Neural cell (in vitro differentiated cells): ENCODE measurements at regions not wholly inside any gene's neighbourhood (a gene's known extent, or its start where the extent isn't known, plus 50 kb on each side); places are given as distances from the start of the nearest gene placed in this dataset.

Experiments
- H2AFZ ChIP-seq: fragments of 200-600, 300-800 bp; sonication (generic), shearing (Covaris generic); 2 replicates; pipeline ENCODE4 v1.6.0; 2014; ENCODE audit warnings: low read depth, mild to moderate bottlenecking, antibody characterized with exemption, low read length, moderate library complexity
- H3F3A ChIP-seq: fragments of 200-600 bp; shearing (Covaris generic); 2 replicates; pipeline ENCODE4 v1.6.1; 2016; ENCODE audit warnings: mild to moderate bottlenecking, moderate library complexity, mixed read lengths, antibody characterized with exemption, low read length; ENCODE audit not compliant: insufficient read depth, poor library complexity, severe bottlenecking
- H3K27ac ChIP-seq: fragments of 200-600, 300-800 bp; sonication (generic), shearing (Covaris generic); 2 replicates; pipeline ENCODE4 v1.5.1; 2014; ENCODE audit warnings: mild to moderate bottlenecking, low read length, moderate library complexity
- H3K27me3 ChIP-seq: fragments of 300-800, 200-600 bp; sonication (generic), shearing (Covaris generic); 2 replicates; pipeline ENCODE4 v1.6.0; 2014; ENCODE audit warnings: mild to moderate bottlenecking, low read depth, low read length, moderate library complexity; ENCODE audit not compliant: insufficient read depth
- H3K36me3 ChIP-seq: fragments of 300-800, 200-600 bp; sonication (generic), shearing (Covaris generic); 2 replicates; pipeline ENCODE4 v1.5.1; 2014; ENCODE audit warnings: mild to moderate bottlenecking, antibody characterized with exemption, low read length, moderate library complexity; ENCODE audit not compliant: insufficient read depth
- H3K4me2 ChIP-seq: fragments of 300-800, 200-600 bp; sonication (generic), shearing (Covaris generic); 2 replicates; pipeline ENCODE4 v1.6.0; 2014; ENCODE audit warnings: mild to moderate bottlenecking, low read length
- H3K4me3 ChIP-seq: fragments of 300-800, 200-600 bp; sonication (generic), shearing (Covaris generic); 2 replicates; pipeline ENCODE4 v1.5.1; 2014; ENCODE audit warnings: mild to moderate bottlenecking, low read length, moderate library complexity
- H3K79me2 ChIP-seq: fragments of 200-600 bp; shearing (Covaris generic); replicated peaks from 2 replicates; pipeline ENCODE4 v1.6.0; 2014; ENCODE audit warnings: mild to moderate bottlenecking, low read length, moderate library complexity; ENCODE audit not compliant: insufficient read depth
- H3K9ac ChIP-seq: fragments of 300-800, 200-600 bp; sonication (generic), shearing (Covaris generic); 2 replicates; pipeline ENCODE4 v1.6.1; 2016; ENCODE audit warnings: mild to moderate bottlenecking, low read length, mixed read lengths
- H3K9me2 ChIP-seq: fragments of 200-600 bp; shearing (Covaris generic); 2 replicates; pipeline ENCODE4 v1.6.1; 2016; ENCODE audit warnings: mild to moderate bottlenecking, low read length, mixed read lengths; ENCODE audit not compliant: insufficient read depth
- H3K9me3 ChIP-seq: fragments of 200-600, 300-800 bp; sonication (generic), shearing (Covaris generic); 2 replicates; pipeline ENCODE4 v1.6.1; 2016; ENCODE audit warnings: mild to moderate bottlenecking, mixed run types, low read length, moderate library complexity, mixed read lengths
- H4K20me1 ChIP-seq: fragments of 200-600 bp; shearing (Covaris generic); 2 replicates; pipeline ENCODE4 v1.6.1; 2016; ENCODE audit warnings: mild to moderate bottlenecking, mixed run types; ENCODE audit not compliant: insufficient read depth
- EP300 ChIP-seq: fragments of 450-650 bp; conservative IDR thresholded peaks from 2 replicates; pipeline ENCODE4 v1.6.1; 2014; ENCODE audit warnings: antibody characterized with exemption, mild to moderate bottlenecking, moderate library complexity; ENCODE audit not compliant: poor library complexity, severe bottlenecking
- MXI1 ChIP-seq: fragments of 450-650 bp; conservative IDR thresholded peaks from 2 replicates; pipeline ENCODE4 v1.6.1; 2014; ENCODE audit warnings: antibody characterized with exemption, mild to moderate bottlenecking; ENCODE audit not compliant: poor library complexity, severe bottlenecking
- RAD21 ChIP-seq: fragments of 450-650 bp; conservative IDR thresholded peaks from 2 replicates; pipeline ENCODE4 v1.6.1; 2014; ENCODE audit warnings: antibody characterized with exemption, mild to moderate bottlenecking, moderate library complexity
- SMC3 ChIP-seq: fragments of 450-650 bp; conservative IDR thresholded peaks from 2 replicates; pipeline ENCODE4 v1.6.1; 2014; ENCODE audit warnings: antibody characterized with exemption, mild to moderate bottlenecking, moderate library complexity; ENCODE audit not compliant: poor library complexity
- TAF1 ChIP-seq: IDR thresholded peaks from 2 replicates; pipeline ENCODE4 v1.6.1; 2012; ENCODE audit warnings: low read depth
- TF ChIP-seq, protein P1 (sequence below): fragments of 450-650 bp; IDR thresholded peaks from 2 replicates; pipeline ENCODE4 v1.5.1; 2014; ENCODE audit warnings: antibody characterized with exemption, mild to moderate bottlenecking, moderate library complexity; ENCODE audit not compliant: poor library complexity, severe bottlenecking
- TF ChIP-seq, protein P2 (sequence below): IDR thresholded peaks from 2 replicates; pipeline ENCODE4 v1.6.1; 2012; ENCODE audit warnings: borderline replicate concordance

- no peaks in the 10 kb centered on the region for H3K79me2 ChIP-seq
- H2AFZ ChIP-seq, result no peak overlapping the region
- H3K9me3 ChIP-seq, result no peaks in the 10 kb centered on the region
- H3K9me2 ChIP-seq, result no peaks in the 10 kb centered on the region
- no peak overlapping the region for H3K4me3 ChIP-seq
- H3K9ac ChIP-seq, result no peak overlapping the region
- no peak overlapping the region for H3K4me2 ChIP-seq
- H3K27me3 ChIP-seq, result no peaks in the 10 kb centered on the region
- H4K20me1 ChIP-seq, result no peaks in the 10 kb centered on the region
- H3K36me3 ChIP-seq, result no peaks in the 10 kb centered on the region
- H3F3A ChIP-seq, result no peaks in the 10 kb centered on the region
- H3K27ac ChIP-seq, result no peak overlapping the region
- TF ChIP-seq TAF1 (no peak), RAD21 (peak; percentile 54), SMC3 (peak; percentile 63), MXI1 (no peak)
- TF ChIP-seq, protein P1, sequence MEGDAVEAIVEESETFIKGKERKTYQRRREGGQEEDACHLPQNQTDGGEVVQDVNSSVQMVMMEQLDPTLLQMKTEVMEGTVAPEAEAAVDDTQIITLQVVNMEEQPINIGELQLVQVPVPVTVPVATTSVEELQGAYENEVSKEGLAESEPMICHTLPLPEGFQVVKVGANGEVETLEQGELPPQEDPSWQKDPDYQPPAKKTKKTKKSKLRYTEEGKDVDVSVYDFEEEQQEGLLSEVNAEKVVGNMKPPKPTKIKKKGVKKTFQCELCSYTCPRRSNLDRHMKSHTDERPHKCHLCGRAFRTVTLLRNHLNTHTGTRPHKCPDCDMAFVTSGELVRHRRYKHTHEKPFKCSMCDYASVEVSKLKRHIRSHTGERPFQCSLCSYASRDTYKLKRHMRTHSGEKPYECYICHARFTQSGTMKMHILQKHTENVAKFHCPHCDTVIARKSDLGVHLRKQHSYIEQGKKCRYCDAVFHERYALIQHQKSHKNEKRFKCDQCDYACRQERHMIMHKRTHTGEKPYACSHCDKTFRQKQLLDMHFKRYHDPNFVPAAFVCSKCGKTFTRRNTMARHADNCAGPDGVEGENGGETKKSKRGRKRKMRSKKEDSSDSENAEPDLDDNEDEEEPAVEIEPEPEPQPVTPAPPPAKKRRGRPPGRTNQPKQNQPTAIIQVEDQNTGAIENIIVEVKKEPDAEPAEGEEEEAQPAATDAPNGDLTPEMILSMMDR, result peak; percentile 61
These were observed 746.6 kb downstream of the UQCRFS1 start for GRCh38 chr19:28466107-28467045.

DNA sequence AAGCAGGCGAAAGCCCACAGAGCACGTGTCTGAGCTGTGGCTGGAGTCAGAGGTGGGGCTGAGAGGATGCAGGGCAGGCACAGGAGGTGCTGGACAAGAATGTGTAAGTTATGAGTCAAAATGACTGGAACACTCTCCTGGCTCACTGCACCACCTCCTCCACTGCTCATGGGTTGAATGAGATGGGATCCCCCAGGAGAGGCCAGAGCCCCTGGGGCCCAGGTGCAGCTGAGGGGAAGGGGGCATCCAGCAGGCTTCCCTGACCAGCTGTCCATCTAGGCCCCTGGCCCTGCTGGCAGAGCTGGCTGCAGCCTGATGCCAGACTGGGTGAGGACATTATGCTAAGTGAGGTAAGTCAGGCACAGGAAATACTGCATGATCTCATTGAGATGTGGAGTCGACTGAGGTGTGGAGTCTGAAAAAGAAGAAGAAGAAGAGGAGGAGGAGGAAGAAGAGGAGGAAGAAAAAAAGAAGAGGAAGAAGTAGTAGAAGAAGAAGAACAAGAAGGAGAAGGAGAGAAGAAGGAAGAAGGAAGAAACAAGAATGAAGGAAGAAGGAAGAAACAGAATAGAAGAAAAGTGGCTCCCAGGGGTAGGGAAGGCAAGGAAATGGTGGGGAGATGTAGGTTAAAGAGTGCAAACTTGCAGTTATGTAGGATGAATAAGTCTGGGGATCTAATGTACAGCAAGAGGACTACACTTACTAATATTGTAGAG, 747.4 kb downstream of the UQCRFS1 start:
- H3K9me3 ChIP-seq, result no peaks in the 10 kb centered on the region
- H3K27ac ChIP-seq, result no peak overlapping the region
- TF ChIP-seq, protein P2, sequence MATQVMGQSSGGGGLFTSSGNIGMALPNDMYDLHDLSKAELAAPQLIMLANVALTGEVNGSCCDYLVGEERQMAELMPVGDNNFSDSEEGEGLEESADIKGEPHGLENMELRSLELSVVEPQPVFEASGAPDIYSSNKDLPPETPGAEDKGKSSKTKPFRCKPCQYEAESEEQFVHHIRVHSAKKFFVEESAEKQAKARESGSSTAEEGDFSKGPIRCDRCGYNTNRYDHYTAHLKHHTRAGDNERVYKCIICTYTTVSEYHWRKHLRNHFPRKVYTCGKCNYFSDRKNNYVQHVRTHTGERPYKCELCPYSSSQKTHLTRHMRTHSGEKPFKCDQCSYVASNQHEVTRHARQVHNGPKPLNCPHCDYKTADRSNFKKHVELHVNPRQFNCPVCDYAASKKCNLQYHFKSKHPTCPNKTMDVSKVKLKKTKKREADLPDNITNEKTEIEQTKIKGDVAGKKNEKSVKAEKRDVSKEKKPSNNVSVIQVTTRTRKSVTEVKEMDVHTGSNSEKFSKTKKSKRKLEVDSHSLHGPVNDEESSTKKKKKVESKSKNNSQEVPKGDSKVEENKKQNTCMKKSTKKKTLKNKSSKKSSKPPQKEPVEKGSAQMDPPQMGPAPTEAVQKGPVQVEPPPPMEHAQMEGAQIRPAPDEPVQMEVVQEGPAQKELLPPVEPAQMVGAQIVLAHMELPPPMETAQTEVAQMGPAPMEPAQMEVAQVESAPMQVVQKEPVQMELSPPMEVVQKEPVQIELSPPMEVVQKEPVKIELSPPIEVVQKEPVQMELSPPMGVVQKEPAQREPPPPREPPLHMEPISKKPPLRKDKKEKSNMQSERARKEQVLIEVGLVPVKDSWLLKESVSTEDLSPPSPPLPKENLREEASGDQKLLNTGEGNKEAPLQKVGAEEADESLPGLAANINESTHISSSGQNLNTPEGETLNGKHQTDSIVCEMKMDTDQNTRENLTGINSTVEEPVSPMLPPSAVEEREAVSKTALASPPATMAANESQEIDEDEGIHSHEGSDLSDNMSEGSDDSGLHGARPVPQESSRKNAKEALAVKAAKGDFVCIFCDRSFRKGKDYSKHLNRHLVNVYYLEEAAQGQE, result no peak
- TF ChIP-seq, protein P1, result no peak
- no peak for TF ChIP-seq TAF1
- TF ChIP-seq EP300, result no peak
- no peaks in the 10 kb centered on the region for H3K9me2 ChIP-seq
- H4K20me1 ChIP-seq, result no peaks in the 10 kb centered on the region
- no peak overlapping the region for H3K4me2 ChIP-seq
- H3K27me3 ChIP-seq, result no peaks in the 10 kb centered on the region
- H3F3A ChIP-seq, result no peaks in the 10 kb centered on the region
- no peak overlapping the region for H3K4me3 ChIP-seq
- H3K79me2 ChIP-seq, result no peaks in the 10 kb centered on the region
- H2AFZ ChIP-seq, result no peak overlapping the region
- H3K9ac ChIP-seq, result no peak overlapping the region
- H3K36me3 ChIP-seq, result no peaks in the 10 kb centered on the region
